SU-DHL-6 (cell line): ENCODE measurements at regions not wholly inside any gene's neighbourhood (a gene's known extent, or its start where the extent isn't known, plus 50 kb on each side); places are given as distances from the start of the nearest gene placed in this dataset.

ENCODE experiments used
- H2AFZ ChIP-seq: fragments of 200-600 bp; sonication (generic); 2 replicates; pipeline ENCODE4 v1.6.1; 2014; ENCODE audit warnings: low read depth, mild to moderate bottlenecking, moderate library complexity, mixed read lengths, antibody characterized with exemption, low read length; ENCODE audit not compliant: severe bottlenecking
- H3F3A ChIP-seq: fragments of 200-600 bp; shearing (Covaris generic); 2 replicates; pipeline ENCODE4 v1.6.0; 2016; ENCODE audit warnings: antibody characterized with exemption, mild to moderate bottlenecking; ENCODE audit not compliant: insufficient read depth
- H3K27ac ChIP-seq: fragments of 200-600 bp; sonication (generic); 2 replicates; pipeline ENCODE4 v1.5.1; 2016; ENCODE audit warnings: low read depth, mild to moderate bottlenecking, low read length, moderate library complexity, mixed read lengths
- H3K27me3 ChIP-seq: fragments of 200-600 bp; sonication (generic), shearing (Covaris generic); 2 replicates; pipeline ENCODE4 v1.6.0; 2014; ENCODE audit warnings: mild to moderate bottlenecking, low read length
- H3K36me3 ChIP-seq: fragments of 200-600 bp; sonication (generic); 2 replicates; pipeline ENCODE4 v1.6.1; 2014; ENCODE audit warnings: mild to moderate bottlenecking, low read length, mixed read lengths
- H3K4me2 ChIP-seq: fragments of 300-600, 200-600 bp; shearing (Covaris generic), sonication (generic); 2 replicates; pipeline ENCODE4 v1.6.0; 2014; ENCODE audit warnings: low read length, low read depth, mild to moderate bottlenecking; ENCODE audit not compliant: poor library complexity, severe bottlenecking
- H3K4me3 ChIP-seq: fragments of 200-600 bp; sonication (generic); 2 replicates; pipeline ENCODE4 v1.5.1; 2014; ENCODE audit warnings: antibody characterized with exemption, low read length, mild to moderate bottlenecking, mixed read lengths; ENCODE audit not compliant: insufficient read depth, poor library complexity, severe bottlenecking
- H3K79me2 ChIP-seq: fragments of 200-600 bp; sonication (generic); 2 replicates; pipeline ENCODE4 v1.6.1; 2014; ENCODE audit warnings: mild to moderate bottlenecking, low read length, moderate library complexity; ENCODE audit not compliant: insufficient read depth
- H3K9ac ChIP-seq: fragments of 200-600 bp; sonication (generic); 2 replicates; pipeline ENCODE4 v1.7.0; 2014; ENCODE audit warnings: mild to moderate bottlenecking, low read length
- H3K9me2 ChIP-seq: fragments of 200-600 bp; sonication (generic); replicated peaks from 2 replicates; pipeline ENCODE4 v1.6.1; 2014; ENCODE audit warnings: low read length; ENCODE audit not compliant: insufficient read depth
- H3K9me3 ChIP-seq: fragments of 200-600 bp; sonication (generic); 2 replicates; pipeline ENCODE4 v1.6.1; 2014; ENCODE audit warnings: low read length, mixed read lengths; ENCODE audit not compliant: insufficient read depth
- H4K20me1 ChIP-seq: fragments of 200-600 bp; sonication (generic); 2 replicates; pipeline ENCODE4 v1.6.1; 2014; ENCODE audit warnings: low read depth, mild to moderate bottlenecking, antibody characterized with exemption, low read length, moderate library complexity, mixed read lengths
- EZH2phosphoT487 ChIP-seq: fragments of 200-600 bp; sonication (generic), shearing (Covaris generic); conservative IDR thresholded peaks from 2 replicates; pipeline ENCODE4 v1.6.1; 2018; ENCODE audit warnings: mild to moderate bottlenecking, antibody characterized with exemption, low read length, moderate library complexity, mixed read lengths
- TF ChIP-seq, protein P1 (sequence below): fragments of 200-600 bp; sonication (generic); IDR thresholded peaks from one replicate; pipeline ENCODE4 v1.5.1; 2017; ENCODE audit warnings: antibody characterized with exemption, mild to moderate bottlenecking, low read length, moderate library complexity; ENCODE audit not compliant: insufficient read depth, poor library complexity, severe bottlenecking

DNA sequence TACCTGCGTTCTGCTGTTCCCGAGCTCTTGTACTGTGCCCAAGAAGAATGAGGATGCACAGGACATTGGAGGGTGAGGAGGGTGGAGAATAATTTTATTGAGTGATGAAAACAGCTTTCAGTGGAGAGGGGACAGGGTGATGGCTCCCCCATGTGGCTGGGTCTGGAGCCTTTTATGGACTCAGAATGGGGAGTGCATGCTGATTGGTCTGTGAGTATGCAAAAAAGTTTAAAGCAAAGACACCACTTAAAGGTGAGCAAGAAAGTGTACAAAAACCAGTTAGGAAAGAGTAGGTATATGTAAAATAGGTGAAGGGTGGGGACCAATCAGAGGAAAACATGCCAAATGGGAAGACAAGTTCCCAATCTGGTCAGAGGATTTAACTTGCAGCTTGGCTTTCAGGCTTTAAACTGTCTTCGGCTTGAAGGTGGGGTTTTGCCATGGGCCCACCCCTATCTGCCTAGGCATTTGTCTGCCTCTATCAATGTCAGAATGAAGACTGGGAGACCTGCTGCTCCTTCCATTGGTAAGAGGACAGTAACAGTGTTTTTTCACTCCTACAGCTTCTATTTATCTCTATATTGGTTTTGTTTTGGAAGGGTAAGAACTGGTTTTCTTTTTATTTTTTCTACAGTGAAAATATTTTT is 118.0 kb upstream of the RAI14 start:
- H3K27me3 ChIP-seq = no peaks in the 10 kb centered on the region; the same call in 1 of the 2 replicates
- no peaks in the 10 kb centered on the region for H3K9me2 ChIP-seq
- no peaks in the 10 kb centered on the region for H4K20me1 ChIP-seq
- H2AFZ ChIP-seq = no peak overlapping the region
- no peaks in the 10 kb centered on the region for H3K79me2 ChIP-seq
- H3F3A ChIP-seq = no peaks in the 10 kb centered on the region
- TF ChIP-seq EZH2phosphoT487 = no peak
- TF ChIP-seq, protein P1, sequence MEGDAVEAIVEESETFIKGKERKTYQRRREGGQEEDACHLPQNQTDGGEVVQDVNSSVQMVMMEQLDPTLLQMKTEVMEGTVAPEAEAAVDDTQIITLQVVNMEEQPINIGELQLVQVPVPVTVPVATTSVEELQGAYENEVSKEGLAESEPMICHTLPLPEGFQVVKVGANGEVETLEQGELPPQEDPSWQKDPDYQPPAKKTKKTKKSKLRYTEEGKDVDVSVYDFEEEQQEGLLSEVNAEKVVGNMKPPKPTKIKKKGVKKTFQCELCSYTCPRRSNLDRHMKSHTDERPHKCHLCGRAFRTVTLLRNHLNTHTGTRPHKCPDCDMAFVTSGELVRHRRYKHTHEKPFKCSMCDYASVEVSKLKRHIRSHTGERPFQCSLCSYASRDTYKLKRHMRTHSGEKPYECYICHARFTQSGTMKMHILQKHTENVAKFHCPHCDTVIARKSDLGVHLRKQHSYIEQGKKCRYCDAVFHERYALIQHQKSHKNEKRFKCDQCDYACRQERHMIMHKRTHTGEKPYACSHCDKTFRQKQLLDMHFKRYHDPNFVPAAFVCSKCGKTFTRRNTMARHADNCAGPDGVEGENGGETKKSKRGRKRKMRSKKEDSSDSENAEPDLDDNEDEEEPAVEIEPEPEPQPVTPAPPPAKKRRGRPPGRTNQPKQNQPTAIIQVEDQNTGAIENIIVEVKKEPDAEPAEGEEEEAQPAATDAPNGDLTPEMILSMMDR = no peak
- no peak overlapping the region for H3K4me2 ChIP-seq
- no peak overlapping the region for H3K27ac ChIP-seq
- no peak overlapping the region for H3K9ac ChIP-seq
- no peak overlapping the region for H3K4me3 ChIP-seq
- no peaks in the 10 kb centered on the region for H3K9me3 ChIP-seq
- no peaks in the 10 kb centered on the region for H3K36me3 ChIP-seq

- Histone ChIP-seq H3K79me2 (no peaks in the 10 kb centered on the region), H3K9ac (no peak overlapping the region), H3K4me3 (no peak overlapping the region), H3K4me2 (no peak overlapping the region), H3K36me3 (no peaks in the 10 kb centered on the region), H3K27me3 (no peaks in the 10 kb centered on the region; the same call in 1 of the 2 replicates), H3K9me3 (no peaks in the 10 kb centered on the region), H2AFZ (no peak overlapping the region), H3F3A (no peaks in the 10 kb centered on the region), H3K9me2 (no peaks in the 10 kb centered on the region), H3K27ac (no peak overlapping the region), H4K20me1 (no peaks in the 10 kb centered on the region)
- no peak for TF ChIP-seq EZH2phosphoT487
- TF ChIP-seq, protein P1 = no peak
Measured at GRCh38 chr5:34539183-34539582, 116.9 kb upstream of the RAI14 start.

GRCh38 chr5:34541067-34541466 is 115.1 kb upstream of the RAI14 start:
- no peak overlapping the region for H3K27ac ChIP-seq
- H3K9me3 ChIP-seq = no peaks in the 10 kb centered on the region; the same call in 1 of the 2 replicates
- no peaks in the 10 kb centered on the region for H3K36me3 ChIP-seq
- H3K79me2 ChIP-seq = no peaks in the 10 kb centered on the region
- no peaks in the 10 kb centered on the region for H3F3A ChIP-seq
- no peak overlapping the region for H3K9ac ChIP-seq
- H3K9me2 ChIP-seq = no peaks in the 10 kb centered on the region
- H3K4me2 ChIP-seq = no peak overlapping the region
- H3K27me3 ChIP-seq = no peaks in the 10 kb centered on the region; the same call in 1 of the 2 replicates
- no peaks in the 10 kb centered on the region for H4K20me1 ChIP-seq
- no peak overlapping the region for H2AFZ ChIP-seq
- TF ChIP-seq, protein P1 = no peak
- TF ChIP-seq EZH2phosphoT487 = no peak
- H3K4me3 ChIP-seq = no peak overlapping the region
